ACC112 (cell line): ENCODE measurements at regions not wholly inside any gene's neighbourhood (a gene's known extent, or its start where the extent isn't known, plus 50 kb on each side); places are given as distances from the start of the nearest gene placed in this dataset.
"Not testable (repeated sequence)": the region's sequence is repeated elsewhere in the genome, so short reads cannot be mapped to it uniquely, and the experiment has no call there.

Experiments used
- H2AFZ ChIP-seq: fragments of 200-600 bp; sonication (generic); one replicate; pipeline ENCODE4 v1.6.0; 2017; ENCODE audit warnings: antibody characterized with exemption, low read length; ENCODE audit not compliant: unreplicated experiment
- H3K27ac ChIP-seq: fragments of 200-600 bp; sonication (generic); 2 replicates; pipeline ENCODE4 v1.5.1; 2014; ENCODE audit warnings: low read depth, mild to moderate bottlenecking, antibody characterized with exemption, low read length, moderate library complexity
- H3K27me3 ChIP-seq: fragments of 200-600 bp; sonication (generic); 2 replicates; pipeline ENCODE4 v1.6.1; 2014; ENCODE audit warnings: mild to moderate bottlenecking, antibody characterized with exemption, low read length, moderate library complexity, mixed read lengths; ENCODE audit not compliant: insufficient read depth
- H3K36me3 ChIP-seq: fragments of 200-600 bp; sonication (generic); 2 replicates; pipeline ENCODE4 v1.6.1; 2016; ENCODE audit warnings: mild to moderate bottlenecking, antibody characterized with exemption, low read length, moderate library complexity, mixed read lengths; ENCODE audit not compliant: insufficient read depth
- H3K4me1 ChIP-seq: fragments of 200-600 bp; sonication (generic); one replicate; pipeline ENCODE4 v1.6.1; 2016; ENCODE audit warnings: low read length, mixed read lengths; ENCODE audit not compliant: insufficient read depth, unreplicated experiment, control insufficient read depth
- H3K4me3 ChIP-seq: fragments of 200-600 bp; sonication (generic); 2 replicates; pipeline ENCODE4 v1.5.1; 2014; ENCODE audit warnings: mild to moderate bottlenecking, low read depth, low read length
- H3K79me2 ChIP-seq: fragments of 200-600 bp; sonication (generic); one replicate; pipeline ENCODE4 v1.6.0; 2016; ENCODE audit warnings: low read length; ENCODE audit not compliant: control insufficient read depth, unreplicated experiment, insufficient read depth

DNA sequence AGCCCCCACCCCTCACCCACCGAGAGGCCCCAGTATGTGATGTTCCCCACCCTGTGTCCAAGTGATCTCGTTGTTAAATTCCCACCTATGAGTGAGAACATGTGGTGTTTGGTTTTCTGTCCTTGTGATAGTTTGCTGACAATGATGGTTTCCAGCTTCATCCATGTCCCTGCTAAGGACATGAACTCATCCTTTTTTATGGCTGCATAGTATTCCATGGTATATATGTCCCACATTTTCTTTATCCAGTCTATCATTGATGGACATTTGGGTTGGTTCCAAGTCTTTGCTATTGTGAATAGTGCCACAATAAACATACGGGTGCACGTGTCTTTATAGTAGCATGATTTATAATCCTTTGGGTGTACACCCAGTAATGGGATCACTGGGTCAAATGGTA is 79.2 kb downstream of the PXDC1 start:
- H3K4me3 ChIP-seq, H3K27ac ChIP-seq, H3K27me3 ChIP-seq, H3K79me2 ChIP-seq, H2AFZ ChIP-seq, H3K36me3 ChIP-seq, H3K4me1 ChIP-seq: not testable (repeated sequence)

DNA sequence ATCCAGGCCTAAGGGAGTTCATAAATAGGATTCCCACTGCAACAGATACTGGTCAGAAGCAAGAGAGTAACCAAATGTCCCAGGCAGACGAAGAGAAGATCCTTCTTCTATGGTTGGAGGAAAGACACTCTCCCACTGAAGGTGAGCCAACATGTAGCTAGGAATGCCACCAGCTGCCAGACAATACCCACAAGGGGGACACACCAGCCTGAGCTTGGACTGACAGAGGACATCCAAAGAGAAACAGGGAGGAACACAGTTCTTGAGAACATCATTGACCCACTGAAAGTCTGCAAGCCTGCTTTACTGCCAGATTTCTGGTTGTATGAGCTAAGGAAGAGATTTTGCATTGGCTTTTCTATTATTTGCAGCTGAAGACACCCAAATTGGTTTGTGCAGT is 80.1 kb downstream of the PXDC1 start:
- Histone ChIP-seq H2AFZ (no peak overlapping the region), H3K27ac (no peak overlapping the region), H3K27me3 (no peaks in the 10 kb centered on the region), H3K4me1 (no peaks in the 10 kb centered on the region), H3K36me3 (no peaks in the 10 kb centered on the region), H3K4me3 (no peak overlapping the region), H3K79me2 (no peaks in the 10 kb centered on the region)

GRCh38 chr6:3670356-3670755 is 81.2 kb downstream of the PXDC1 start:
- H3K27ac ChIP-seq = no peak overlapping the region
- no peaks in the 10 kb centered on the region for H3K4me1 ChIP-seq
- no peak overlapping the region for H3K4me3 ChIP-seq
- no peaks in the 10 kb centered on the region for H3K36me3 ChIP-seq
- no peak overlapping the region for H2AFZ ChIP-seq
- no peaks in the 10 kb centered on the region for H3K27me3 ChIP-seq
- no peaks in the 10 kb centered on the region for H3K79me2 ChIP-seq

- H3K4me1 ChIP-seq = no peaks in the 10 kb centered on the region
- no peaks in the 10 kb centered on the region for H3K36me3 ChIP-seq
- H2AFZ ChIP-seq = no peak overlapping the region
- no peak overlapping the region for H3K4me3 ChIP-seq
- no peak overlapping the region for H3K27ac ChIP-seq
- no peaks in the 10 kb centered on the region for H3K27me3 ChIP-seq
- no peaks in the 10 kb centered on the region for H3K79me2 ChIP-seq
Observed at GRCh38 chr6:3669916-3670315, 81.6 kb downstream of the PXDC1 start.

- Histone ChIP-seq H3K27me3 (no peaks in the 10 kb centered on the region), H2AFZ (no peak overlapping the region), H3K4me3 (no peak overlapping the region), H3K4me1 (no peaks in the 10 kb centered on the region), H3K27ac (no peak overlapping the region), H3K36me3 (no peaks in the 10 kb centered on the region), H3K79me2 (no peaks in the 10 kb centered on the region)
Observed at GRCh38 chr6:3665608-3666007, 85.9 kb downstream of the PXDC1 start.

- Histone ChIP-seq H3K79me2 (no peaks in the 10 kb centered on the region), H3K4me1 (no peaks in the 10 kb centered on the region), H3K4me3 (no peak overlapping the region), H3K36me3 (no peaks in the 10 kb centered on the region), H3K27me3 (no peaks in the 10 kb centered on the region), H2AFZ (no peak overlapping the region), H3K27ac (no peak overlapping the region)
Observed at GRCh38 chr6:3664625-3665041, 86.9 kb downstream of the PXDC1 start.

- no peaks in the 10 kb centered on the region for H3K27me3 ChIP-seq
- H3K27ac ChIP-seq = no peak overlapping the region
- no peaks in the 10 kb centered on the region for H3K36me3 ChIP-seq
- no peaks in the 10 kb centered on the region for H3K4me1 ChIP-seq
- no peak overlapping the region for H2AFZ ChIP-seq
- H3K4me3 ChIP-seq = no peak overlapping the region
- H3K79me2 ChIP-seq = no peaks in the 10 kb centered on the region
Observed at GRCh38 chr6:3663811-3664210, 87.7 kb downstream of the PXDC1 start.

- Histone ChIP-seq H2AFZ (no peak overlapping the region), H3K27me3 (no peaks in the 10 kb centered on the region), H3K4me3 (no peak overlapping the region), H3K27ac (no peak overlapping the region), H3K4me1 (no peaks in the 10 kb centered on the region), H3K79me2 (no peaks in the 10 kb centered on the region), H3K36me3 (no peaks in the 10 kb centered on the region)
Observed at GRCh38 chr6:3663081-3663480, 88.4 kb downstream of the PXDC1 start.

DNA sequence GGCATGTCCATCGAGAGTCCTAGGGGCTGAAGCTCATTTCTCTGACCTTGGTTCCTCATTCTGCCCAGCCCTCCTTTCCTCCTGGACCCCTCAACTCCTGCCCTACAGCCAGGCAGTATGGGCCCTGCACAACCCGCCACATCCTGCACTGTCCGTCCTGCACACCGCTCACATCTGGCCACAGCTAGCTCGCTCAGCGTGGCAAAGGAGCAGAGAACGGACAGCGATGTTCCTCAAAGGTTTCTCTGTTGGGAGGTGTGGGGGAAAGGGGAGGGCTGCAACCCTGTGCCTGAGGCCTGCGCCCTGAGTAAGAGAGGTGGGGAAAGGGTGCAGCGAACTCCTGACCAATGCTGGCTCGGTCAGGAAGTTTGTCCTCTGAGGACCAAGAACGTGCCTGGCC is 90.1 kb downstream of the PXDC1 start:
- Histone ChIP-seq H3K36me3 (no peaks in the 10 kb centered on the region), H3K4me3 (no peak overlapping the region), H3K4me1 (no peaks in the 10 kb centered on the region), H3K79me2 (no peaks in the 10 kb centered on the region), H2AFZ (no peak overlapping the region), H3K27ac (no peak overlapping the region), H3K27me3 (no peaks in the 10 kb centered on the region)

- Histone ChIP-seq H2AFZ (no peak overlapping the region), H3K79me2 (no peaks in the 10 kb centered on the region), H3K27me3 (no peaks in the 10 kb centered on the region), H3K36me3 (no peaks in the 10 kb centered on the region), H3K4me1 (no peaks in the 10 kb centered on the region), H3K27ac (no peak overlapping the region), H3K4me3 (no peak overlapping the region)
Observed at GRCh38 chr6:3660473-3660872, 91.0 kb downstream of the PXDC1 start.

GRCh38 chr6:3659748-3660147 is 91.8 kb downstream of the PXDC1 start:
- no peaks in the 10 kb centered on the region for H3K36me3 ChIP-seq
- no peak overlapping the region for H3K4me3 ChIP-seq
- H3K79me2 ChIP-seq = no peaks in the 10 kb centered on the region
- no peak overlapping the region for H2AFZ ChIP-seq
- no peaks in the 10 kb centered on the region for H3K4me1 ChIP-seq
- H3K27ac ChIP-seq = no peak overlapping the region
- no peaks in the 10 kb centered on the region for H3K27me3 ChIP-seq

- no peaks in the 10 kb centered on the region for H3K4me1 ChIP-seq
- no peak overlapping the region for H3K4me3 ChIP-seq
- H2AFZ ChIP-seq = no peak overlapping the region
- no peaks in the 10 kb centered on the region for H3K27me3 ChIP-seq
- H3K79me2 ChIP-seq = no peaks in the 10 kb centered on the region
- H3K36me3 ChIP-seq = no peaks in the 10 kb centered on the region
- H3K27ac ChIP-seq = no peak overlapping the region
Observed at GRCh38 chr6:3656076-3656475, 95.4 kb downstream of the PXDC1 start.
